NOMO-1 (cell line): ENCODE measurements at regions not wholly inside any gene's neighbourhood (a gene's known extent, or its start where the extent isn't known, plus 50 kb on each side); places are given as distances from the start of the nearest gene placed in this dataset.
"Not testable (repeated sequence)": the region's sequence is repeated elsewhere in the genome, so short reads cannot be mapped to it uniquely, and the experiment has no call there.

Experiments used
- DNase-seq, 2 experiments: peaks; one replicate each; lab custom pipeline; 2025; ENCODE audit not compliant: unreplicated experiment in 2 of 2; lab: John Stamatoyannopoulos, UW

DNA sequence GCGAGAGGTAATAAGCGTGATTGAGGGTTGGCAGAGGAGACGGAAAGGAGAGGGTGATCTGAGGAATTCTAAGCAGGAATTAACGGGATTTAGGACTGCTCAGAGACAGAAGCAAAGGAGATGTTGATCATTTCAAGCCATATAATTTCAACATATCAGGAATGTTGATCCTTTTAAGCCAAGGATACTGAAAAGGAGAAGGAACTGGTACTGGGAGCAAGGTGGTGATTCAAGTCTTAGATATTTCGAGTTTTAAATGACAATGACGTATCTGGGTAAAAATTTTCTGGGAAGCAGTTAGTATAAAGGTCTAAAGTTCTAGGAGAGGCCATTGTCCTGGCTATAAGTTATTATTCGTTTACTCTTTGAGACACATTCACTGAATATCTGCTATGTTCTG, 91.3 kb upstream of the OGFRL1 start:
- DNase-seq: no peak

DNA sequence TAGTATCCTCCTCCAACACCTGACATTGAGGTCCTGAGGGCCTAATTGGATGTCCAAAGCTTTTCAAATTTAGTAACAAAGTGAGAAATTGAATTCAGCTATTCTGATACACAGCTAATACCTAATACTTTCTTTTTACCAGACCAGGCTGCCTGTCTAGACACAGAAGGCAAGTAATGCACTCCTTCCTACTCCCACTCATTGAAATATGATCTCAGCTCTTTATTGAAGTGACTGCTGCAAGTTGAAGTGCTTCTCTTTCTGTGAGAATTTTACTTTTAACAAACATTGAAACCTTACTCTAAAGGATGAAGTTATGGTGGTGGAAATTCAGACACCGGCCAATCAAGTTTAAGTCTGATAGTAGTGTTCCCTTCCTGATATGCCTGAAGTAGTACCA, 90.8 kb upstream of the OGFRL1 start:
- DNase-seq: no peak

DNA sequence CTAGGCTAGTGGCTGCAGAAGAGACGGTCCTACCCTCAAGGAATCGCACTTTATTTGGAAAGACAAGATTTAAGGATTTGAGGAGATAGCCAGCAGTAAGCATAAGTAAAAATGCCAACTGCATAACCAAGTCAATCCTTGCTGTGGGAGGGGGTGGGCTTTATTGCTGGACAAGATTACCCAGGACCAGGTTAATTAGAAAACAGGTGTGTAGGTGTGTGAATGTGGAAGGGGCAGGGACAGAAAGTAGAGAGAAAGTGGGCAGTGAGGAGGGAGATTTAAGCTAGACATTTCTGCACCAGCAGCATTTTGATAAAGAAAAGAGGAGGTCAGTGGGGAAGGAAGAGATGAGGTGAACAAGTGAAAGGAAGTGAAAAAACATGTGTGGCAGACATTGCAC, 89.7 kb upstream of the OGFRL1 start:
- DNase-seq: no peak

DNA sequence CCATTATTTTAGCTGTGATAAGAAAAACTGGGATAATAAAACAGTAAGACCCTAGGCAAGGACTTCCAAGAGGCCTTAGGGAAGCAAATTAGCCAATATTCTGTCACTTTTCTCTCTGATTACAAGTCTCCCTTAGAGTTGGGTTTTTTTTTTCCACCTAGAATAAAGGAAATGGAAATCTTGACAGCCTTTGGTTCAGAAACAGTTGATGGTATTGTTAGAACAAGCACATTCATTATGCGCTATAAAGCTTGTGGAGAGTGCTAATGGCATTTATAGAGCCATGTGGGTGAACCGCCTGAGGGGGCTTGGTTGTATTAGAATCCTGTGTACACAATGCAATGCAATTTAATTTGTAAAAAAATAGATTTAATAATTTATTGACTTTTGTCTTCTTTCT, 88.9 kb upstream of the OGFRL1 start:
- DNase-seq: no peak

DNA sequence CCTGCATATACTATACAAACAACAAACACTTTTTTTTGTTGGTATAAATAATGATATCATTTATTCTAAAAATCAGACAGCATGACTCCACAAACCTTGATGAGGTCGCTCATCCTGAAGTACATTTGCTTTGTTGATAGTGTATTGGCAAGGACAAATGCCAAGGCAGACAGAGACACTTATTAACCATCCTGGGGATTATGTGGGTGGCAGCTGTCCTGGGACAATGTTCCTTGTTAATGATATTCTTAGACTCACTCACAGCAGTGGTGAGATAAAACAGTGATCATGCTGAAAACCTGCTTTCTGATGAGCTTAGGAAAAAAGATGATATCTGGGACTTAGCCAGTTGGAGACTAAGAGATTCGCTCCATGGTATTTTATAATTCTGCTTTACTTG, 85.4 kb upstream of the OGFRL1 start:
- no peak for DNase-seq

DNA sequence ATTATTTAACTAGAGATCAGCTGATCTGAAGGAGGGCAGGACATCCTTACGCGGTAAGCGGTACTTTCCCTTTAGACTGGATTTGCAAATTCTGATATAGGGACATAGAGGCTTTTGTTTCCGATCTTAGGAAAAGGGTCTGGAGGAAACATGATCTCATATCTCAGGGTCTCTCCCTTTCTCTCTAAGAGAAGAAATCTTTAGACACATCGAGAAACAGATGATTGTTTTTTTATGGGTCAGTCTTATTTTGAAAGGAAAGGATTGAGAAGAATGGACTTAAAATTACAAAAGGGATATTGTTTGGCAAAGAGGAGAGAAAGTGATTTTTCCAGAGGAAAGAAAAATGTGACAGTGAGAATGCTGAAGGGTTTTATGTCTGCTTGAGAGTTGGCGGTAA, 83.9 kb upstream of the OGFRL1 start:
- no peak for DNase-seq

DNA sequence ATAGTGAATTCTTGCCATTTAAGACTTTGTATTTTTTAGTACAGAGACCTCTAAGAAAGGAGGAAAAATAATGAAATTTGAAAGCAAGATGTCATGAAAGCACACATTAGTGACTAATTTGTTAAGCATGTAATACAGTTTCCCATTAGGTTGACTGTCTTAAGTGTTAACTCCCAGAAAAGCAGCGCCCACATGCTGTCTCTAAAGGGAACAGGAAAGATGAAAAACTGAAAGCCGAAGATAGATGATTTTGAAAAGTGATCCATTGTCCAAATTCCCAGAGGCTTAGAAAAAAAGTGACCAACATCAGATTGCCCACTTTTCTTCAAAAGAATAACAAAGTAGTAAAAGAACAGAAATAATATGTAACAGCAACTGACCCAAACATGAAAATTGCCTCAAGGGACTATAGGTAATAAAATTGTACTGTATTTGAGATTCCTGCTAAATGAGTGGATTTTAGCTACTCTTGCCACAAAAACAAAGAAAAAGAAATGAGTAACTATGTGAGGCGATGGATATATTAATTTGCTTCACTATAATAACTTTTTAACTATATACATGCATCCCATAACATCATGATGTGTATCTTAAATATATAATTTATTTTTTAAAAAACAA, 83.2 kb upstream of the OGFRL1 start:
- no peak for DNase-seq

DNA sequence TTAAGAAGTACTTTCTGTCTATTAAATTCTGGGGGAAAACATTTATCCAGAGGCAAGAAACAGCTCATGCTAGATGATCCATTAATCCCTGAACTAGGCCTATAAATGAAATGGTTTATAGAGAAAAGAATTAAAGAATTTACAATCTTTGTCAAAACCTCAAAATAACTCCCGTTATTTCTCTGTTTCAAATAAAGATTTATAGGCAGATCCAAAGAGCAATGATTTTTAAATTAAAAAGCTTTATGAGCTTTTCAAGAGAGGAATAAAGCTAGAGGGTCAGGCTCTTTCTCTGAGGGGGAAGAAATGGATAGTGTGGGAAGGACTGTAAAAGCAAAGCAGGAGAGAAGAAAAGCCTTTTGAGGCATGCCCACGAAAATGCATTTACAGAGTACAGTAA, 82.5 kb upstream of the OGFRL1 start:
- no peak for DNase-seq

DNA sequence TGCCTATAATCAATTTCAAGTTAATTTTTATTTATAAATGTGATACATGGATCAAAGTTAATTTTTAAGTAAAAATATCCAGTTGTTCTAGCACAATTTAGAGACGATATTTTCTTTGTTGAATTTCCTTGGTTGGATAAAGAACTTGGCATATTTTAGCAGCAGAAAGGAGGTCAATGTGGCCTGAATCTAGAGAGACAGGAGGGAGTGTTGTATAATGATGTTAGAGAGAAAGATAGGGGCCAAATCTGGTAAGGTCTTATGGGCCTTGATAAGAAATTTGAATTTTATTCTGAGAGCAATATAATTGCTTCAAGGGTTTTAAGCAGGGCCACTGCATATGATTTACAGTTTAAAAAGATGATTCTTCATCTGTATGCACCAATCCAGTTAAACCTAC, 79.4 kb upstream of the OGFRL1 start:
- no peak for DNase-seq

DNA sequence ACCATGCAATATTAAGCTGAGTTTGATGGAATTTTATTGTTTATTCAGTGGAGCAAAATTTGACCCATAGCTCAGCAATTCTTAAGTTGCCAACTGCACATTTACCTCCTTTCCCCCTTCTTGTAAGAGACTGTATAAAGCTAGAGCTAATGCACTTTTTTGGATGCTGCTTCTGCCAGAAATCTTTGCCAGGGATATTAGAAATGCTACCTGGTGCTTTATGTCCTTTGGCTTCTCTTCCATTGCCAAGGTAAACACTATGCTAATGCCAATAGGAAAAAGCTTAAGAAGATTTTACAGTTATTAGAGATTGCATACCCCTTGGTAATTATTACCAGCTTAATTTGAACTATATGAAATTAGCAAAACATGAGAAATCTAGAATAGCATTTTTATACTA, 79.0 kb upstream of the OGFRL1 start:
- DNase-seq: no peak

DNA sequence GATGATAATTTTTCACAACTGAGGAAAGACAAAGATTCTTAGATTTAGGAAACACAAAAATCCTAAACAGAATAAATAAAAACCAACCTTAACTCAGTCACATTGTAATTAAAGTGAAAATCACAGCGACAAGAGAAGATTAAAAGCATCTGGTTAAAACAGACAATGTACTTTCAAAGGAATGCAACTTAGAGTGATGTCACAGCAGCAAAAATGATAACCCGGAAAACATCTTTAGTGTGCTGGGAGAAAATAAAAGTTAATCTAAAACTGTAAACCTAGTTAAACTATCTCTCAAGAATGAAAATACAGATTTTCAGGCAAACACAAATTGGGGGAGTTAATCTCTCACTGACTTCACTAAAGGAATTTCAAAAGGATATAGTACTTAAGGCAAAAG, 76.8 kb upstream of the OGFRL1 start:
- DNase-seq: no peak

DNA sequence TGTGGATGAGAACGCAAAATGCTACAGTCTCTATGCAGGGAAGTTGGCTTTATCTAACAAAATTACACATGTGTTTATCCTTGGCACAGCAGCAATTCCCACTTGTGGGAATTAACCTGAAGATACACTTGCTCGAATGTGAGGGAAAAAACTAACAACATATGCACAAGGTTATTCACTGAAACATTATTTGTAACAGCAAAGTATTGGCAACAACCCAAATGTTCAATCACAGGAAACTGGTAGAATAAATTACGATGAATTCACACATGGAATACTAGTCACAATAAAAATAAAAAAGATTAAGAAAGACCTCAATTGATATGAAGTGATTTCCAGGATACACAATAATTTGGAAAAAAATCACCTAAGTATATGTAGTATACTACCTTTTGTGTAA, 68.1 kb upstream of the OGFRL1 start:
- DNase-seq: no peak

DNA sequence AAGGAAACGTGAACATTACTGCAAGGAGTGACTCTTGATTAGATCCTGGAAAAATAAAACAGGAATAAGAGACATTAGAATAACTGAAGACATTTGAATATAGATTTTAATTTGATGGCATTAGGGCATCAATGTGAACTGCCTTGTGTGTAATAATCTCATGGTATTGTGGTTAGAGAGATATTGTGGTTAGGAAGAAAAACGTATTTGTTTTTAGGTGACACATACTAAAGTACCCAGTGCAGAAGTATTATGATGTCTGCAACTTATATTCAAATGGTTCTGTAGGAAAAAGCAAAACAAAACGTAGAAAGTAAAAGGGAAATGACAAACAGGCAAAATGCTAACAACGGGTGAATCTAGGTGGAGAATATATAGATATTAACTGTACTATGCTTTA, 65.9 kb upstream of the OGFRL1 start:
- no peak for DNase-seq

DNA sequence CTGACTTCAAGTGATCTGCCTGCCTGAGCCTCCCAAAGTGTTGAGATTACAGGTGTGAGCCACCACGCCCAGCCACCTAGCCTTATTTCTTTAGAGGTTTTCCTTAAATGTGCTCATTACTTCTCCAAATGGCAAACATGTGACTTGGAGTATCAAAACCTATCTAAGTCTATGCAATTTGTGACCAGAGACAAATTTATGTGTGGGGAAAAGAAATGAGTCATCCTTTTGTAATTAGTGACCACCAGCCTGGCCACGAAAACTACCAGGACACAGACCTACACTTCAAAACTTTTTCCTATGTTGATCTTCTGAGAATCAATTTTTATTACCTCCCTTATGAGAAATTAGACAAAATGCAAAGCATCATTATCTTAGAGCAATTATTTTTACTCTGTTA, 64.6 kb upstream of the OGFRL1 start:
- DNase-seq: no peak

DNA sequence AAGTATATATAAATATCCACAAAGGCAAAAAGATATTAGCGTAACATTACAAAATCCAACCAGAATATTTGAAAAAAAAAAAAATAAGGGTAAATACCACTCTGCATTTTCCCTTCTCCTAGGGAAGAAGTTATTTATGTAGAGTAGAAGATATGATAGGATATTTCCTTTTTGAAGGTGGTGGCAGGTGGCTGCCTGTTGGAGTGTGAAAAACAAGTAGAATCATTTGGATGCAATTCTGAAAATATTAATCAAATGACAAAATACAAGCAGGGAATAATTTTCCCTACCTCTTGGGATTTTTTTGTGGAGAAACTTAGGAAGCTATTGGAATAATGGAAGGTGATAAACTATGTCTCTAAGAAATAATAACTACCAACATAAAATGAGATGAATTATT, 62.5 kb upstream of the OGFRL1 start:
- DNase-seq: no peak

DNA sequence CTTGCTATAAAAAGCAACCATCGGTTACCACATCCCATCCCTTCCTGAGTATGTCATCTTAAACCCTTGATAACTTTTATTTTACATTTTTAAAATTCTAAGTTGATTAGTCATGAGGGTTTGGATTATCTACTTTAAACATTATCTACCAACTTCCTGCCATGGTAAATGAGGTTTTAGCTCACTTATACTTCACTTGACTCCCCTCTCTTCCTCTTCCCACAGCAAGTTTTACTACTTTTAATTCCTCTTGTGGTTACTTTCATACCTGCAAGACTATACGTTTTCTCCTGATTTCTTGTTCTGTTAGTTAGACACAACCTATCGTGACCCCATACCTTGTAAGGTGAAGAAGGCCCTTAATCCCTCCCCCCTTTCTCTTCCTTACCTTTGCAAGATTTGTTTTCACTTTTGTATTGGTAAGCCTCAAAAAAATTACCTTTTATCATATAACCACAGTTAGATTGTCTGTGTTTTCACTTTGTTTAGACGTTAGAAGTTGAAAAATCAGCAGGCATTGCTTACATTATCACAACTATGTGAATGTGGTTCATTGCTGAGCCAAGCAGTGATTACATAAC, 60.1 kb upstream of the OGFRL1 start:
- peak in 1 of 2 experiments; percentile 35 for DNase-seq

DNA sequence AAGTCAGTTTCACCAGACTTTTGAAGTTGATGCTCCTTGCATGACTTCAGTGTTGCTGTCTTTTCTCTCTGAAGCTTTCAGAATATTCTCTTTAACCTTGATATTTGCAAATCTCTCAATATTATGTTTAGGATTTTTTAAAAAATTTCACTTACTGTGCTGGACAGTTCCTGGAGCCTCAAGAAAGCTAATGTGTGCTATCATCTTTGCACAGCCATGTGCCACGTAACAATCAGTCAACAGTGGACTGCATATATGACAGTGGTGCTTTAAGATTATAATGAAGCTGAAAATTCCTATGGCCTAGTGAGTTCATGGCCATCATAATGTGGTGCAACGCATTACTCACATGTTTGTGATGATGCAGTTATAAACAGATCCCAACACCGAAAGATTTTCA, 59.1 kb upstream of the OGFRL1 start:
- DNase-seq: no peak

DNA sequence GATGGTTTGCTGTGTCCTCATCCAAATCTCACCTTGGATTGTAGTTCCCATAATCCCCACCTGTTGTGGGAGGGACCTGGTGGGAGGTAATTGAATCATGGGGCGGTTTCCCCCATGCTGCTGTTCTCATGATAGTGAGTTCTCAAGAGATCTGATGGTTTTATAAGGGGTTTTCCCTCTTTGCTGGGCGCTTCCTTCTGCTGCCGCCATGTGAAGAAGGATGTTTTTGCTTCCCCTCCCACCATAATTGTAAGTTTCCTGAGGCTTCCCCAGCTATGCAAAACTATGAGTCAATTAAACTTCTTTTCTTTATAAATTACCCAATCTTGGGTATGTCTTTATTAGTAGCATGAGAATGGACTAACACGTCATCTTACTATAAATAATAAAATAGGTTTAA, 55.7 kb upstream of the OGFRL1 start:
- DNase-seq: not testable (repeated sequence)

DNA sequence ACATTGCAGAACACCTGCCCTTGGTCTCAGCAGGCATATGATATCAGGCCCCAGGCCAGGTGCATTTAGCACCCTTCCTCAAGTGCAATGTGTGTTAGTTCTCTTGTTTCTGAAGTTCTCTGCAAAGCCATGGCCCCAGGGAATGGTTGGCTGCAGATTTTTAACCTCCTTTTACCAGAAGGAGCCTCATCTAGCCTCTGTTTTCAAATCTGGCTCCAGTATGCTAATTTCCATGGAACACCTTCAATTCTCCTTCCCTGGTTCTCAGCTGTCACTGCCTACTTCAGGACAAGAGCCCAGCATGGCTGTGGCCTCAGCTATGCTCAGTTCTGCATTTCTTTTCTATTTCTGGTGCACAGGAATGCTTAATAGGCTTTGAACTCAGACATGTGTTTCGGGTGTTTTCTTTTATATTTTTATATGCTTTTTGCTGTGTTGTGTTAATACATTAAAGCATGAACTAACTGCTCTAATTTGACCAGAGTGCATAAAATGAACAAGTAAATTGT, 51.6 kb upstream of the OGFRL1 start:
- DNase-seq: no peak

DNA sequence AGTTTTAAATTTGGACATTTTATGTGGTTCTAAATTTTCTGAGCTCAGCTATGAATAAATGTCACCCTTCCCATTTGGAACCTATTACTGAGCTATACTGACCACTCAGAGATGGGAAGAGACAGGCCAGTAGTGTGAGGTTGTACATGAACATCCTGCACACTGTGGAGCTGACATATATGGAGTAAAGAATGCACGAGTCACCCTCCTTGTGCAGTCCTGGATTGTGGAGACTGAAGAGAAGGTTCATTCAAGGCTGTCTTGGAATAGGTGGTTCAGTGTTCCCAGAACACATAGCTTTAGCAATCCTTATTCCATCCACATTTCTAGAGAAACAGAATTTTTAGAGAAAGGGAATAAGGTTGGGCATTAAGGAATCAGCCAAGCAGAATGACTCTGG, 50.3 kb upstream of the OGFRL1 start:
- DNase-seq: no peak
